ENCODE measurements at regions not wholly inside any gene's neighbourhood (a gene's known extent, or its start where the extent isn't known, plus 50 kb on each side); places are given as distances from the start of the nearest gene placed in this dataset.
"Not testable (repeated sequence)": the region's sequence is repeated elsewhere in the genome, so short reads cannot be mapped to it uniquely, and the experiment has no call there.

GRCh38 chr7:65317372-65317771, 56.3 kb upstream of the ZNF92 start:
- no peak for DNase-seq

GRCh38 chr7:65310761-65311160, 62.9 kb upstream of the ZNF92 start:
- no peak for DNase-seq

- no peak for DNase-seq
Observed at GRCh38 chr7:65308300-65308678, 65.4 kb upstream of the ZNF92 start.

GRCh38 chr7:65307651-65308299, 65.9 kb upstream of the ZNF92 start:
- peak; percentile 69 for DNase-seq

GRCh38 chr7:65304175-65304574, 69.5 kb upstream of the ZNF92 start:
- no peak for DNase-seq

- no peak for DNase-seq
Observed at GRCh38 chr7:65302883-65303282, 70.8 kb upstream of the ZNF92 start.

GRCh38 chr7:65301007-65301406, 72.6 kb upstream of the ZNF92 start:
- DNase-seq = no peak

- no peak for DNase-seq
Observed at GRCh38 chr7:65295409-65295808, 78.2 kb upstream of the ZNF92 start.

GRCh38 chr7:65290340-65290739, 83.3 kb upstream of the ZNF92 start:
- not testable (repeated sequence) for DNase-seq

GRCh38 chr7:65287023-65287422, 86.6 kb upstream of the ZNF92 start:
- no peak for DNase-seq

- DNase-seq = no peak
Observed at GRCh38 chr7:65285906-65286864, 87.5 kb upstream of the ZNF92 start.

GRCh38 chr7:65285241-65285640, 88.4 kb upstream of the ZNF92 start:
- DNase-seq = not testable (repeated sequence)

GRCh38 chr7:65279795-65280194, 93.9 kb upstream of the ZNF92 start:
- no peak for DNase-seq

- no peak for DNase-seq
Observed at GRCh38 chr7:65276822-65277221, 96.8 kb upstream of the ZNF92 start.

GRCh38 chr7:65271502-65271901, 102.2 kb upstream of the ZNF92 start:
- DNase-seq = not testable (repeated sequence)

GRCh38 chr7:65269150-65269856, 104.4 kb upstream of the ZNF92 start:
- peak; percentile 92 for DNase-seq

GRCh38 chr7:65268782-65269149, 104.9 kb upstream of the ZNF92 start:
- no peak for DNase-seq

- no peak for DNase-seq
Observed at GRCh38 chr7:65265933-65266519, 107.6 kb upstream of the ZNF92 start.

GRCh38 chr7:65264258-65264657, 109.4 kb upstream of the ZNF92 start:
- no peak for DNase-seq

GRCh38 chr7:65260673-65261072, 113.0 kb upstream of the ZNF92 start:
- DNase-seq = not testable (repeated sequence)

- not testable (repeated sequence) for DNase-seq
Observed at GRCh38 chr7:65259864-65260525, 113.7 kb upstream of the ZNF92 start.

GRCh38 chr7:65254061-65254460, 119.6 kb upstream of the ZNF92 start:
- no peak for DNase-seq

Measured in NCI-H1694 treated with DMSO at 0.1 percent for 48 hours (cell line).